Stomach (tissue), 4 donors: ENCODE measurements at regions not wholly inside any gene's neighbourhood (a gene's known extent, or its start where the extent isn't known, plus 50 kb on each side); places are given as distances from the start of the nearest gene placed in this dataset.

ENCODE experiments used
- CTCF ChIP-seq, 7 experiments: fragments of 450-650 bp in 4 of 7; fragments of 200-600 bp in 3 of 7; sonication (generic) in 3 of 7; IDR thresholded peaks; one replicate each; pipeline ENCODE4 v1.5.1; 2016 to 2019; ENCODE audit warnings: antibody characterized with exemption in 7 of 7, control low read depth in 2 of 7, mild to moderate bottlenecking in 1 of 7
- POLR2A ChIP-seq, 4 donors: fragments of 450-650 bp; IDR thresholded peaks; one replicate each; pipeline ENCODE4 v1.6.1; 2016; ENCODE audit warnings: antibody characterized with exemption in 4 of 4, control low read depth in 2 of 4, mild to moderate bottlenecking in 1 of 4, moderate library complexity in 1 of 4
- POLR2AphosphoS5 ChIP-seq, 3 donors: sonication (generic); formaldehyde crosslinking; IDR thresholded peaks; one replicate each; pipeline ENCODE4 v1.6.1; 2016; ENCODE audit warnings: antibody characterized with exemption in 3 of 3

DNA sequence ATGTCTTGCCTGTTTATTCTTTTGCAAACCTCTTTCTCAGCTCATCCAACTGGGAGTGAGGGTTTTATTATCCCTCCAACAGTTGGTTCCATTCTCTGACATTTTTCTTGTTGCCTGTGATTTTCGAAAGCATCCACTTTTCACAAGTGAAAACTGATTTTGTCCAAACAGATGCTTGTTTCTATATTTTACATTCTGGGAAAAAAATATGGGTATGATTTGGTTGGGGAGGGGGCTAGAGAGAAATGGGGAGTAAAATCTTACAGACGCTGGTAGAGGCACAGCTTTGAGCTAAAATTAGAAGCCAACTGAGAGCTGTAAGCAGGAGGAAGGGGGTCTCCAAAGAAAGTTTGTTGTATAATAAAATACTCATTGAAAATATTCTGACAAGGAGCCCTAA lies 745.3 kb upstream of the CELF4 start:
- TF ChIP-seq CTCF (IDR thresholded peaks at IDR 0.05) (no peak), POLR2A (IDR thresholded peaks at IDR 0.05) (no peak), POLR2AphosphoS5 (IDR thresholded peaks at IDR 0.05) (no peak)
